ENCODE measurements at regions not wholly inside any gene's neighbourhood (a gene's known extent, or its start where the extent isn't known, plus 50 kb on each side); places are given as distances from the start of the nearest gene placed in this dataset.
A peak's percentile ranks its signal among the peaks of the same experiment; 100 is the strongest.

DNA sequence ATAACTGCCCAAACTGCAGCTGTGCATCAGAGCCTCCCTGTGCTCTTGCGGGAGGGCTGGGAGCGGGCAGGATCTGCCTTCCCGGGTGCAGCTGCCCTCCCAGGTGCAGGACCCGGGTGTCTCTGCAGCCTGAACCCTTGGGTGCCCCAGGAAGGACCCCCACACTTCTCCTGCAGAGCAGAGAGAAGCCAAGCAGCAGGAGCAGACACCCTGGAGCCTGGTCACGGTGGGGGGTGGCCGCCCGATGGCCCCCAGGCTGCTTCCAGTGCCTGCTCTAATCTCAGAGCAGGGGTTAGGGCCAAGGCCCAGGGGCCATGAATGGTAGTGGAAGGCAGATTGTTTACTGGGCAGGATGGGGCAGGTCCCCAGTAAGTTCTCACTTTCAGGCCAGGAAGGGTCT, 83.0 kb downstream of the RHOU start:
- ATAC-seq, result peak in 1 of 2 donors; percentile 30
- intact Hi-C loops (cut with DNase I), result no loop called here
- TF ChIP-seq, protein P1, sequence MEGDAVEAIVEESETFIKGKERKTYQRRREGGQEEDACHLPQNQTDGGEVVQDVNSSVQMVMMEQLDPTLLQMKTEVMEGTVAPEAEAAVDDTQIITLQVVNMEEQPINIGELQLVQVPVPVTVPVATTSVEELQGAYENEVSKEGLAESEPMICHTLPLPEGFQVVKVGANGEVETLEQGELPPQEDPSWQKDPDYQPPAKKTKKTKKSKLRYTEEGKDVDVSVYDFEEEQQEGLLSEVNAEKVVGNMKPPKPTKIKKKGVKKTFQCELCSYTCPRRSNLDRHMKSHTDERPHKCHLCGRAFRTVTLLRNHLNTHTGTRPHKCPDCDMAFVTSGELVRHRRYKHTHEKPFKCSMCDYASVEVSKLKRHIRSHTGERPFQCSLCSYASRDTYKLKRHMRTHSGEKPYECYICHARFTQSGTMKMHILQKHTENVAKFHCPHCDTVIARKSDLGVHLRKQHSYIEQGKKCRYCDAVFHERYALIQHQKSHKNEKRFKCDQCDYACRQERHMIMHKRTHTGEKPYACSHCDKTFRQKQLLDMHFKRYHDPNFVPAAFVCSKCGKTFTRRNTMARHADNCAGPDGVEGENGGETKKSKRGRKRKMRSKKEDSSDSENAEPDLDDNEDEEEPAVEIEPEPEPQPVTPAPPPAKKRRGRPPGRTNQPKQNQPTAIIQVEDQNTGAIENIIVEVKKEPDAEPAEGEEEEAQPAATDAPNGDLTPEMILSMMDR (IDR thresholded peaks at IDR 0.05), result no peak
- H3K27ac ChIP-seq, result no peak overlapping the region
- no peaks in the 10 kb centered on the region for H3K27me3 ChIP-seq (ENCODE audit: low read depth)
- H3K36me3 ChIP-seq, result no peaks in the 10 kb centered on the region
- H3K4me3 ChIP-seq, result no peak overlapping the region
- H3K4me1 ChIP-seq, result no peaks in the 10 kb centered on the region
- no peak for DNase-seq
- H3K9me3 ChIP-seq, result no peaks in the 10 kb centered on the region

DNA sequence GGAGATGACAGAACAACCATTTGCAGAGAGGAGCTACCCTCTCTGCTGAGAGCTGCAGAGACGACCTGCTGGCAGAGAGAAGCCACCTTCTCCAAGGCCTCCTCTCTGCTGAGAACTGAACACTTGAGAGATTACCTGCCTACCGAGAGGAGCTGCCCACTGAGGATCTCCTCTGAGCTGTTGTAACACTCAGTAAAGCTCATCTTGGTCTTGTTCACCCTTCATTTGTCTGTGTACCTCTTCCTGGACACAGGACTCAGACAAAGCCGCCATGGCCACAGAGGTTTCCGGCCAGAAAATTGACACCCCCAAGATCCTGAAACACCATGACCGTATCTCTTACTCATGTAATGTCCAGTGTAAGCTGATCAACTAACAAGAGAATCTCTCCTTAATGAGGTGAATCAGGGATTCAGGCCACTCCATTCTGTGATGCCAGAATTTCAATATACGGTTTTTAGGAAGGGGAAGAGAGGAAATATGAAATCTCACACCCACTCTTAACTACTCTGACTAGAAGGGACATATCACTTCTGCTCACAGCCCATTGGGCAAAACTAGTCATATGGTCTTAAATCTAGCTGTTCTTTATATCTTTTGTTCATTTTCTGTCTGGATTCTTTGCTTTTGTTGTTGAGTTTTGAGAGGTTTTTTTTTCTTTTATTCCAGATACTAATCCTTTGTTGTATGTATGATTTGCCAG, 83.8 kb downstream of the RHOU start:
- H3K36me3 ChIP-seq, result no peaks in the 10 kb centered on the region
- intact Hi-C loops (cut with DNase I), result no loop called here
- H3K27ac ChIP-seq, result no peak overlapping the region
- no peaks in the 10 kb centered on the region for H3K4me1 ChIP-seq
- no peaks in the 10 kb centered on the region for H3K9me3 ChIP-seq
- H3K27me3 ChIP-seq (ENCODE audit: low read depth), result no peaks in the 10 kb centered on the region
- no peak overlapping the region for H3K4me3 ChIP-seq
- TF ChIP-seq, protein P1 (IDR thresholded peaks at IDR 0.05), result no peak
- ATAC-seq, result no peak
- DNase-seq, result no peak

DNA sequence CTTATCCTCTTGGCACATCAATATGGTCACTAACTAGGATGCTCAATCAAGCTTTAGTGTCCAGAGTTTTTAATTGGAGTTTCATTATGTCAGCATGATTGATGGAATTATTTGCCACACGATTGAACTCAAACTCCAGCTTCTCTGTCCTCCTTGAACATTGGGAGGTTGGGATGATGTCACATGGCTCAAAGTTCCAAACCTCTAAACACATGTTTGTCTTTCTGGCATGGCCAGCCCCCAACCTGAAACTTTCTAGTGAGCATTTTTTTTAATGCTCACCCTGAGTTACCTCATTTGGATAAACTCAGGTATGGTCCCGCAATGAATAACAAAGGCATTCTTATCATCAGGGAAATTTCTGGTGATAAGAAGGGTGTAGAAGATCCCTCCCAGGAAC, 86.0 kb downstream of the RHOU start:
- no peak for ATAC-seq
- TF ChIP-seq, protein P1 (IDR thresholded peaks at IDR 0.05), result no peak
- Histone ChIP-seq H3K27me3 (ENCODE audit: low read depth) (no peaks in the 10 kb centered on the region), H3K27ac (no peak overlapping the region), H3K4me3 (no peak overlapping the region), H3K9me3 (no peaks in the 10 kb centered on the region), H3K4me1 (peaks cover 4% of the 10 kb centered on the region), H3K36me3 (no peaks in the 10 kb centered on the region)
- intact Hi-C loops (cut with DNase I), result no loop called here
- no peak for DNase-seq

DNA sequence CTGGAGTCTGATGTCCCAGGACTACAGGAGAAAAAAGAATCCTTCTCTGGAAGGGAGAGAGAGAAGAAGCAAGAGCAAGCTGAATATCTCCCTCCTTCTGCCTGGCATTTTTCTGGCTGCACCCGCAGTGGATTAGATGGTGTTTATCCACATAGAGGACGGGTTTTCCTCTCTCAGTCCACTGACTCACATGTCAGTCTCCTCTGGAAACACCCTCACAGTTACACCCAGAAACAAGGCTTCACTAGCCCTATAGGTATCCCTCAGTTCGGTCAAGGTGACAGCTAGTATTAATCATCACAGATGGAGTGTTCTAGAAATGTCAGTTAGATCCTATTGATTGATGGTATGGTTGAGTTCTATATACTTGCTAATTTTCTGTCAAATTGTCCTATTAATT, 87.9 kb downstream of the RHOU start:
- DNase-seq (no peak), ATAC-seq (no peak)
- H3K4me3 ChIP-seq, result no peak overlapping the region
- no peak overlapping the region for H3K27ac ChIP-seq
- no peaks in the 10 kb centered on the region for H3K27me3 ChIP-seq (ENCODE audit: low read depth)
- H3K9me3 ChIP-seq, result no peaks in the 10 kb centered on the region
- TF ChIP-seq, protein P1 (IDR thresholded peaks at IDR 0.05), result no peak
- peaks cover 17% of the 10 kb centered on the region for H3K4me1 ChIP-seq
- intact Hi-C loops (cut with DNase I), result no loop called here
- no peaks in the 10 kb centered on the region for H3K36me3 ChIP-seq

DNA sequence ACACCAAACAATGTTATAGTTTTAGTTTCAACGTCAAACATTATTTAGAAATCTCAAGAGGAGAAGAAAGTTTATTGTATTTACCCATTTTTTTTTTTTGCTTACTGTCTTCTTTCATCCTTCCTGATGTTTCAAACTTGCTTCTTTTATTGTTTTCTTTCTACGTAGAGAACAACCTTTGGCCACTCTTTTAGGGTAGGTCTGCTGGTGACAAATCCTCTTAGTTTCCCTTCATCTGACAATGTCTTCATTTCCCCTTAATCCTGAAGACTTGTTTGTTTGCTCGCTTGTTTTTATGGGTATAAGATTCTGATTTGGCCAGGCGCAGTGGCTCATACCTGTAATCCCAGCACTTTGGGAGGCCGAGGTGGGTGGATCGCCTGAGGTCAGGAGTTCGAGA, 89.1 kb downstream of the RHOU start:
- intact Hi-C loops (cut with DNase I), result no loop called here
- ATAC-seq, result no peak

More for the DNA sequence above, 89.1 kb downstream of the RHOU start:
- H3K4me3 ChIP-seq, result no peak overlapping the region
- no peaks in the 10 kb centered on the region for H3K27me3 ChIP-seq (ENCODE audit: low read depth)
- H3K36me3 ChIP-seq, result no peaks in the 10 kb centered on the region
- peaks cover 17% of the 10 kb centered on the region for H3K4me1 ChIP-seq
- no peak for DNase-seq
- TF ChIP-seq, protein P1 (IDR thresholded peaks at IDR 0.05), result no peak
- no peak overlapping the region for H3K27ac ChIP-seq
- H3K9me3 ChIP-seq, result no peaks in the 10 kb centered on the region

Data from lower lobe of right lung (tissue), 2 donors.